Adipocyte (in vitro differentiated cells): ENCODE measurements at regions not wholly inside any gene's neighbourhood (a gene's known extent, or its start where the extent isn't known, plus 50 kb on each side); places are given as distances from the start of the nearest gene placed in this dataset.
A peak's percentile ranks its signal among the peaks of the same experiment; 100 is the strongest.
"Not testable (repeated sequence)": the region's sequence is repeated elsewhere in the genome, so short reads cannot be mapped to it uniquely, and the experiment has no call there.

Source experiments
- DNase-seq: peaks from one replicate; pipeline ENCODE4 v3.0.0-alpha.2; 2015; ENCODE audit warnings: low read depth
- H3K27me3 ChIP-seq: replicated peaks from 2 replicates; pipeline ENCODE4 v1.7.0; 2013; ENCODE audit warnings: mild to moderate bottlenecking, low read length, moderate library complexity; ENCODE audit not compliant: control insufficient read depth, insufficient read depth
- H3K36me3 ChIP-seq: 2 replicates; pipeline ENCODE4 v1.7.0; 2013; ENCODE audit warnings: low read length, mild to moderate bottlenecking, moderate library complexity; ENCODE audit not compliant: control insufficient read depth, insufficient read depth, severe bottlenecking
- H3K4me1 ChIP-seq: 2 replicates; pipeline ENCODE4 v1.7.0; 2013; ENCODE audit warnings: mild to moderate bottlenecking, low read length, moderate library complexity; ENCODE audit not compliant: control insufficient read depth, insufficient read depth
- H3K4me3 ChIP-seq: 2 replicates; pipeline ENCODE4 v1.7.0; 2013; ENCODE audit warnings: mild to moderate bottlenecking, low read length, moderate library complexity
- H3K9ac ChIP-seq: 2 replicates; pipeline ENCODE4 v1.7.0; 2013; ENCODE audit warnings: mild to moderate bottlenecking, low read length, moderate library complexity
- H3K9me3 ChIP-seq: 2 replicates; pipeline ENCODE4 v1.7.0; 2013; ENCODE audit warnings: mild to moderate bottlenecking, low read length, moderate library complexity; ENCODE audit not compliant: control insufficient read depth

GRCh38 chr5:125668884-125669283, 754.3 kb upstream of the GRAMD2B start:
- Histone ChIP-seq H3K4me3 (no peak overlapping the region), H3K9me3 (no peaks in the 10 kb centered on the region), H3K36me3 (no peaks in the 10 kb centered on the region), H3K9ac (no peak overlapping the region), H3K4me1 (no peaks in the 10 kb centered on the region), H3K27me3 (no peaks in the 10 kb centered on the region)
- DNase-seq, result no peak

- Histone ChIP-seq H3K27me3 (no peaks in the 10 kb centered on the region), H3K4me1 (no peaks in the 10 kb centered on the region), H3K4me3 (no peak overlapping the region), H3K36me3 (no peaks in the 10 kb centered on the region), H3K9ac (no peak overlapping the region), H3K9me3 (no peaks in the 10 kb centered on the region)
- DNase-seq, result no peak
Measured at GRCh38 chr5:125673359-125673950, 749.8 kb upstream of the GRAMD2B start.

- Histone ChIP-seq H3K36me3 (no peaks in the 10 kb centered on the region), H3K9me3 (no peaks in the 10 kb centered on the region), H3K9ac (no peak overlapping the region), H3K4me3 (no peak overlapping the region), H3K4me1 (no peaks in the 10 kb centered on the region), H3K27me3 (no peaks in the 10 kb centered on the region)
- DNase-seq, result no peak
Measured at GRCh38 chr5:125679522-125679921, 743.7 kb upstream of the GRAMD2B start.

GRCh38 chr5:125683669-125684068, 739.5 kb upstream of the GRAMD2B start:
- H3K9me3 ChIP-seq, result no peaks in the 10 kb centered on the region
- no peak overlapping the region for H3K4me3 ChIP-seq
- peak; percentile 24 for DNase-seq
- no peaks in the 10 kb centered on the region for H3K4me1 ChIP-seq
- no peaks in the 10 kb centered on the region for H3K36me3 ChIP-seq
- H3K9ac ChIP-seq, result no peak overlapping the region
- H3K27me3 ChIP-seq, result no peaks in the 10 kb centered on the region

- H3K4me1 ChIP-seq, result no peaks in the 10 kb centered on the region
- DNase-seq, result no peak
- no peaks in the 10 kb centered on the region for H3K36me3 ChIP-seq
- H3K9me3 ChIP-seq, result no peaks in the 10 kb centered on the region
- H3K27me3 ChIP-seq, result no peaks in the 10 kb centered on the region
- no peak overlapping the region for H3K4me3 ChIP-seq
- H3K9ac ChIP-seq, result no peak overlapping the region
Measured at GRCh38 chr5:125685771-125686170, 737.4 kb upstream of the GRAMD2B start.

- H3K4me1 ChIP-seq, H3K4me3 ChIP-seq, H3K36me3 ChIP-seq: not testable (repeated sequence)
Measured at GRCh38 chr5:125691738-125692530, 731.3 kb upstream of the GRAMD2B start.

GRCh38 chr5:125695996-125696655, 727.1 kb upstream of the GRAMD2B start:
- no peaks in the 10 kb centered on the region for H3K9me3 ChIP-seq
- peak; percentile 71 for DNase-seq
- H3K4me3 ChIP-seq, result no peak overlapping the region
- H3K4me1 ChIP-seq, result peaks cover 27% of the 10 kb centered on the region
- no peak overlapping the region for H3K9ac ChIP-seq
- no peaks in the 10 kb centered on the region for H3K27me3 ChIP-seq
- no peaks in the 10 kb centered on the region for H3K36me3 ChIP-seq

More at GRCh38 chr5:125691738-125692530, 731.3 kb upstream of the GRAMD2B start:
- not testable (repeated sequence) for H3K27me3 ChIP-seq, H3K9me3 ChIP-seq, DNase-seq, H3K9ac ChIP-seq

- Histone ChIP-seq H3K27me3 (no peaks in the 10 kb centered on the region), H3K4me3 (no peak overlapping the region), H3K4me1 (peaks cover 27% of the 10 kb centered on the region), H3K9me3 (no peaks in the 10 kb centered on the region), H3K9ac (no peak overlapping the region), H3K36me3 (no peaks in the 10 kb centered on the region)
- peak; percentile 87 for DNase-seq
Measured at GRCh38 chr5:125696762-125697161, 726.4 kb upstream of the GRAMD2B start.

- Histone ChIP-seq H3K36me3 (no peaks in the 10 kb centered on the region), H3K4me1 (peaks cover 27% of the 10 kb centered on the region), H3K4me3 (no peak overlapping the region), H3K9ac (no peak overlapping the region), H3K9me3 (no peaks in the 10 kb centered on the region), H3K27me3 (no peaks in the 10 kb centered on the region)
- no peak for DNase-seq
Measured at GRCh38 chr5:125698420-125698819, 724.8 kb upstream of the GRAMD2B start.

GRCh38 chr5:125699860-125700259, 723.3 kb upstream of the GRAMD2B start:
- H3K4me1 ChIP-seq, result peaks cover 27% of the 10 kb centered on the region
- peak overlapping the region; percentile 63 for H3K9ac ChIP-seq
- no peaks in the 10 kb centered on the region for H3K36me3 ChIP-seq
- peaks cover 6% of the 10 kb centered on the region for H3K9me3 ChIP-seq
- no peaks in the 10 kb centered on the region for H3K27me3 ChIP-seq
- peak; percentile 27 for DNase-seq
- H3K4me3 ChIP-seq, result peak overlapping the region; percentile 69

GRCh38 chr5:125700380-125700861, 722.8 kb upstream of the GRAMD2B start:
- Histone ChIP-seq H3K36me3 (no peaks in the 10 kb centered on the region), H3K9ac (peak overlapping the region; percentile 63), H3K9me3 (peaks cover 11% of the 10 kb centered on the region), H3K27me3 (no peaks in the 10 kb centered on the region), H3K4me3 (peak overlapping the region; percentile 69), H3K4me1 (peaks cover 27% of the 10 kb centered on the region)
- no peak for DNase-seq
